ENCODE measurements at regions not wholly inside any gene's neighbourhood (a gene's known extent, or its start where the extent isn't known, plus 50 kb on each side); places are given as distances from the start of the nearest gene placed in this dataset.
"Not testable (repeated sequence)": the region's sequence is repeated elsewhere in the genome, so short reads cannot be mapped to it uniquely, and the experiment has no call there.

DNA sequence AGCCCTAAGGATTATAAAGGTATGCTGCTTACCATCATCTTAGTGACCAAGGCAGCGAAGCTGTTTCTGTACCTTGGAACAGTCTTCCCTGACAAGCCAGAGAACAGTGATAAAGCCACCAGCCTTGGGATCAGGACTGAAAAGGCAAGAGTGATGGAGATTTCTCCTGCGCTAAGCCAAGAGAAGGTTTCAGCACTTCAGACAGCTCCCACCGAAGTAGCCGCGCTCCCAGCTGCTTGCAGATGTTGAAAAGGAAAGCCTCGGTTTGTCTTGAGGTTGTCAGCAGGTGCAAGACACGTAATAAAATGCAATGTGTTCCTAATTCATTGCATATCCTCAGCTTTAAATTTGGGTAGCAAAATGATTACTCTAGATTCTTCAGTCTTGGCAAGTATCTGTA, 171.0 kb downstream of the ATP6V0E2 start:
- TF ChIP-seq AHR (CRISPR knock-in tag; IDR thresholded peaks at IDR 0.05); MAFK (conservative IDR thresholded peaks at IDR 0.05 in 1 of 2, IDR thresholded peaks at IDR 0.05 in 1 of 2; ENCODE audit: low read length in 2 of 2); HDAC2 (CRISPR knock-in tag; IDR thresholded peaks at IDR 0.05); JUNB (CRISPR knock-in tag; IDR thresholded peaks at IDR 0.05; ENCODE audit: borderline replicate concordance); PHF20 (CRISPR knock-in tag; IDR thresholded peaks at IDR 0.05): not testable (repeated sequence)
- TF ChIP-seq, protein P1, sequence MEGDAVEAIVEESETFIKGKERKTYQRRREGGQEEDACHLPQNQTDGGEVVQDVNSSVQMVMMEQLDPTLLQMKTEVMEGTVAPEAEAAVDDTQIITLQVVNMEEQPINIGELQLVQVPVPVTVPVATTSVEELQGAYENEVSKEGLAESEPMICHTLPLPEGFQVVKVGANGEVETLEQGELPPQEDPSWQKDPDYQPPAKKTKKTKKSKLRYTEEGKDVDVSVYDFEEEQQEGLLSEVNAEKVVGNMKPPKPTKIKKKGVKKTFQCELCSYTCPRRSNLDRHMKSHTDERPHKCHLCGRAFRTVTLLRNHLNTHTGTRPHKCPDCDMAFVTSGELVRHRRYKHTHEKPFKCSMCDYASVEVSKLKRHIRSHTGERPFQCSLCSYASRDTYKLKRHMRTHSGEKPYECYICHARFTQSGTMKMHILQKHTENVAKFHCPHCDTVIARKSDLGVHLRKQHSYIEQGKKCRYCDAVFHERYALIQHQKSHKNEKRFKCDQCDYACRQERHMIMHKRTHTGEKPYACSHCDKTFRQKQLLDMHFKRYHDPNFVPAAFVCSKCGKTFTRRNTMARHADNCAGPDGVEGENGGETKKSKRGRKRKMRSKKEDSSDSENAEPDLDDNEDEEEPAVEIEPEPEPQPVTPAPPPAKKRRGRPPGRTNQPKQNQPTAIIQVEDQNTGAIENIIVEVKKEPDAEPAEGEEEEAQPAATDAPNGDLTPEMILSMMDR (CRISPR knock-in tag; IDR thresholded peaks at IDR 0.05): not testable (repeated sequence)
